Neural progenitor cell (in vitro differentiated cells): ENCODE measurements at regions not wholly inside any gene's neighbourhood (a gene's known extent, or its start where the extent isn't known, plus 50 kb on each side); places are given as distances from the start of the nearest gene placed in this dataset.

ENCODE experiments used
- EZH2phosphoT487 ChIP-seq: fragments of 200-600 bp; sonication (generic); IDR thresholded peaks from 2 replicates; pipeline ENCODE4 v1.6.1; 2017; ENCODE audit warnings: antibody characterized with exemption
- TF ChIP-seq, protein P1 (sequence below): fragments of 200-600 bp; sonication (generic); IDR thresholded peaks from 2 replicates; pipeline ENCODE4 v1.5.1; 2017; ENCODE audit warnings: antibody characterized with exemption, mild to moderate bottlenecking

DNA sequence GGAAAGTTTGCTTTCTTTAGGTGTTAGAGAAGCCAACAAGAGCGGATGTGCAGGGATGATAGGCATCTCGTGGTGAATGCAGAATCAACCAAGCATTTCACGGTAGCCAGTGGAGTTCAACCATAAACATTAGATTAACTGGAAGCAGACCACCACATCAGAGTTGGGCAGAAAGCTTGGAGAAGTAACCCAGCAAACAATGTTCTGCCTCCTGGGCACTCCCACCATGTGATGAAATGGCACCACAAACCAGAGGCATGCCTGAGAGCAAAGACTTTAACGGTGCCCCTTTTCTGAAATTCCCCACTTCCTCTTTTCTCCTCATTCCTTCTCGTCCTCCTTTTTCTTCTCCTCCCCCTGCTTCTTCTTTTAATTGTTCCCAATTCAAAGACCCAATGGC lies 193.5 kb upstream of the ANKFN1 start:
- TF ChIP-seq, protein P1, sequence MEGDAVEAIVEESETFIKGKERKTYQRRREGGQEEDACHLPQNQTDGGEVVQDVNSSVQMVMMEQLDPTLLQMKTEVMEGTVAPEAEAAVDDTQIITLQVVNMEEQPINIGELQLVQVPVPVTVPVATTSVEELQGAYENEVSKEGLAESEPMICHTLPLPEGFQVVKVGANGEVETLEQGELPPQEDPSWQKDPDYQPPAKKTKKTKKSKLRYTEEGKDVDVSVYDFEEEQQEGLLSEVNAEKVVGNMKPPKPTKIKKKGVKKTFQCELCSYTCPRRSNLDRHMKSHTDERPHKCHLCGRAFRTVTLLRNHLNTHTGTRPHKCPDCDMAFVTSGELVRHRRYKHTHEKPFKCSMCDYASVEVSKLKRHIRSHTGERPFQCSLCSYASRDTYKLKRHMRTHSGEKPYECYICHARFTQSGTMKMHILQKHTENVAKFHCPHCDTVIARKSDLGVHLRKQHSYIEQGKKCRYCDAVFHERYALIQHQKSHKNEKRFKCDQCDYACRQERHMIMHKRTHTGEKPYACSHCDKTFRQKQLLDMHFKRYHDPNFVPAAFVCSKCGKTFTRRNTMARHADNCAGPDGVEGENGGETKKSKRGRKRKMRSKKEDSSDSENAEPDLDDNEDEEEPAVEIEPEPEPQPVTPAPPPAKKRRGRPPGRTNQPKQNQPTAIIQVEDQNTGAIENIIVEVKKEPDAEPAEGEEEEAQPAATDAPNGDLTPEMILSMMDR, result no peak
- no peak for TF ChIP-seq EZH2phosphoT487
